H9 (cell line): ENCODE measurements at regions not wholly inside any gene's neighbourhood (a gene's known extent, or its start where the extent isn't known, plus 50 kb on each side); places are given as distances from the start of the nearest gene placed in this dataset.

ENCODE experiments used
- DNase-seq: peaks from one replicate; pipeline ENCODE4 v3.0.0-alpha.2; 2017
- H2AFZ ChIP-seq: one replicate; pipeline ENCODE4 v1.6.1; 2013; ENCODE audit warnings: mild to moderate bottlenecking, low read length, control low read depth, moderate library complexity
- H2AK5ac ChIP-seq: 2 replicates; pipeline ENCODE4 v1.6.1; 2013; ENCODE audit warnings: low read length, control low read depth, mixed read lengths; ENCODE audit not compliant: insufficient read length
- H2BK120ac ChIP-seq: one replicate; pipeline ENCODE4 v1.6.1; 2013; ENCODE audit warnings: low read depth, mild to moderate bottlenecking, low read length, control low read depth, inconsistent platforms; ENCODE audit not compliant: poor library complexity, severe bottlenecking
- H2BK12ac ChIP-seq: 2 replicates; pipeline ENCODE4 v1.6.1; 2013; ENCODE audit warnings: low read length, control low read depth, mixed read lengths, low read depth; ENCODE audit not compliant: insufficient read length
- H2BK15ac ChIP-seq: 2 replicates; pipeline ENCODE4 v1.6.1; 2013; ENCODE audit warnings: low read depth, low read length, control low read depth
- H2BK20ac ChIP-seq: one replicate; pipeline ENCODE4 v1.6.1; 2013; ENCODE audit warnings: low read depth, mild to moderate bottlenecking, low read length, control low read depth, inconsistent platforms; ENCODE audit not compliant: poor library complexity, severe bottlenecking
- H2BK5ac ChIP-seq: 2 replicates; pipeline ENCODE4 v1.6.1; 2013; ENCODE audit warnings: low read length, control low read depth, mixed read lengths; ENCODE audit not compliant: insufficient read length
- H3K14ac ChIP-seq: 2 replicates; pipeline ENCODE4 v1.6.1; 2013; ENCODE audit warnings: low read length, control low read depth; ENCODE audit not compliant: insufficient read depth
- H3K18ac ChIP-seq: 2 replicates; pipeline ENCODE4 v1.6.1; 2013; ENCODE audit warnings: low read depth, mild to moderate bottlenecking, mixed read lengths, low read length, control low read depth; ENCODE audit not compliant: insufficient read length
- H3K23ac ChIP-seq: 2 replicates; pipeline ENCODE4 v1.6.1; 2013; ENCODE audit warnings: low read length, control low read depth, mixed read lengths, low read depth; ENCODE audit not compliant: insufficient read length
- H3K23me2 ChIP-seq: 2 replicates; pipeline ENCODE4 v1.6.1; 2013; ENCODE audit warnings: low read depth, mild to moderate bottlenecking, mixed read lengths, low read length, control low read depth; ENCODE audit not compliant: insufficient read length, poor library complexity, severe bottlenecking
- H3K27ac ChIP-seq: 2 replicates; pipeline ENCODE4 v1.5.1; 2013; ENCODE audit warnings: low read length, control low read depth, mixed read lengths, low read depth; ENCODE audit not compliant: insufficient read length
- H3K27me3 ChIP-seq: 2 replicates; pipeline ENCODE4 v1.6.1; 2013; ENCODE audit warnings: low read length, control low read depth, inconsistent platforms; ENCODE audit not compliant: insufficient read depth
- H3K4ac ChIP-seq: 2 replicates; pipeline ENCODE4 v1.6.1; 2013; ENCODE audit warnings: low read depth, mild to moderate bottlenecking, control low read depth, inconsistent platforms, low read length, moderate library complexity
- H3K4me1 ChIP-seq: 2 replicates; pipeline ENCODE4 v1.6.1; 2013; ENCODE audit warnings: low read length, control low read depth, inconsistent platforms; ENCODE audit not compliant: insufficient read depth
- H3K4me2 ChIP-seq: 2 replicates; pipeline ENCODE4 v1.6.1; 2013; ENCODE audit warnings: low read length, control low read depth, mixed read lengths; ENCODE audit not compliant: insufficient read length, insufficient read depth
- H3K56ac ChIP-seq: 2 replicates; pipeline ENCODE4 v1.6.1; 2013; ENCODE audit warnings: low read depth, mild to moderate bottlenecking, mixed read lengths, low read length, control low read depth; ENCODE audit not compliant: insufficient read length
- H3K79me1 ChIP-seq: 2 replicates; pipeline ENCODE4 v1.6.1; 2013; ENCODE audit warnings: low read depth, mild to moderate bottlenecking, moderate library complexity, low read length, control low read depth, inconsistent platforms; ENCODE audit not compliant: insufficient read depth, poor library complexity, severe bottlenecking
- H3K79me2 ChIP-seq: 2 replicates; pipeline ENCODE4 v1.6.1; 2013; ENCODE audit warnings: low read length, control low read depth, inconsistent platforms; ENCODE audit not compliant: insufficient read depth
- H3K9ac ChIP-seq: 2 replicates; pipeline ENCODE4 v1.6.1; 2013; ENCODE audit warnings: low read length, control low read depth, mixed read lengths; ENCODE audit not compliant: insufficient read length; ENCODE audit errors: extremely low read depth
- H3K9me3 ChIP-seq: one replicate; pipeline ENCODE4 v1.6.1; 2013; ENCODE audit warnings: low read depth, low read length, inconsistent platforms; ENCODE audit not compliant: control insufficient read depth
- H3T11ph ChIP-seq: one replicate; pipeline ENCODE4 v1.6.1; 2013; ENCODE audit warnings: mild to moderate bottlenecking, low read length, control low read depth, inconsistent platforms
- H4K20me1 ChIP-seq: one replicate; pipeline ENCODE4 v1.6.1; 2013; ENCODE audit not compliant: control insufficient read depth, insufficient read length, insufficient read depth
- H4K5ac ChIP-seq: 2 replicates; pipeline ENCODE4 v1.6.1; 2013; ENCODE audit warnings: low read depth, mild to moderate bottlenecking, mixed read lengths, low read length, control low read depth; ENCODE audit not compliant: insufficient read length
- H4K8ac ChIP-seq: replicated peaks from 2 replicates; pipeline ENCODE4 v1.6.1; 2013; ENCODE audit warnings: low read length, control low read depth, mixed read lengths, low read depth; ENCODE audit not compliant: insufficient read length
- H4K91ac ChIP-seq: 2 replicates; pipeline ENCODE4 v1.6.1; 2013; ENCODE audit warnings: low read depth, mild to moderate bottlenecking, moderate library complexity, mixed read lengths, low read length, control low read depth; ENCODE audit not compliant: insufficient read length
- H3K27ac Mint-ChIP-seq, 3 experiments: 2 replicates in 2 of 3; 3 replicates in 1 of 3; pipeline ENCODE4 v1.8.0; 2020 to 2021; ENCODE audit warnings: mixed read lengths in 3 of 3, mild to moderate bottlenecking in 1 of 3, moderate library complexity in 1 of 3
- H3K27me3 Mint-ChIP-seq: 2 replicates; pipeline ENCODE4 v1.8.0; 2021; ENCODE audit warnings: low read depth, mild to moderate bottlenecking, moderate library complexity, mixed read lengths
- H3K36me3 Mint-ChIP-seq, 3 experiments: 2 replicates in 2 of 3; 3 replicates in 1 of 3; pipeline ENCODE4 v1.8.0; 2020 to 2021; ENCODE audit warnings: low read depth in 3 of 3, mixed read lengths in 3 of 3; ENCODE audit not compliant: insufficient read depth in 1 of 3
- H3K4me1 Mint-ChIP-seq, 2 experiments: 2 replicates each; pipeline ENCODE4 v1.8.0; 2020; ENCODE audit warnings: mixed read lengths in 2 of 2
- H3K4me3 Mint-ChIP-seq, 2 experiments: 2 replicates in 1 of 2; 3 replicates in 1 of 2; pipeline ENCODE4 v1.8.0; 2020 to 2021; ENCODE audit warnings: mild to moderate bottlenecking in 2 of 2, mixed read lengths in 2 of 2, moderate library complexity in 1 of 2
- H3K9me3 Mint-ChIP-seq, 2 experiments: 2 replicates in 1 of 2; 3 replicates in 1 of 2; pipeline ENCODE4 v1.8.0; 2020; ENCODE audit warnings: mild to moderate bottlenecking in 2 of 2, mixed read lengths in 2 of 2, moderate library complexity in 1 of 2
- CTCF ChIP-seq: fragments of 200-600 bp; sonication (generic); conservative IDR thresholded peaks from 3 replicates; pipeline ENCODE4 v1.8.0; 2021; ENCODE audit warnings: antibody characterized with exemption, mild to moderate bottlenecking
- WGBS: extraction: QIAGEN DNeasy Blood & Tissue Kit; methylation state at CpG from one replicate; pipeline ENCODE4 v1.1.7; 2013; ENCODE audit warnings: missing lambda C conversion rate, low lambda C conversion rate, mixed read lengths; ENCODE audit not compliant: insufficient read length; ENCODE audit errors: extremely low coverage; 5-methylcytosine and 5-hydroxymethylcytosine counted together

- no peak overlapping the region for H3K27ac Mint-ChIP-seq
- no peaks in the 10 kb centered on the region for H3K27me3 Mint-ChIP-seq
- Histone ChIP-seq H2BK15ac (no peak overlapping the region), H4K20me1 (no peaks in the 10 kb centered on the region), H3K56ac (no peak overlapping the region), H2AK5ac (no peak overlapping the region), H2BK120ac (no peak overlapping the region), H3K27me3 (no peaks in the 10 kb centered on the region), H4K91ac (no peak overlapping the region), H3K9me3 (peaks cover 6% of the 10 kb centered on the region), H2BK12ac (no peak overlapping the region), H2BK20ac (no peak overlapping the region), H3K4me2 (no peak overlapping the region), H3K23ac (no peak overlapping the region), H4K8ac (no peak overlapping the region), H3K79me1 (peaks cover 5% of the 10 kb centered on the region), H3K27ac (no peak overlapping the region), H3K23me2 (no peaks in the 10 kb centered on the region), H2BK5ac (no peak overlapping the region), H3K18ac (no peak overlapping the region), H3T11ph (no peak overlapping the region), H2AFZ (no peak overlapping the region), H4K5ac (no peak overlapping the region), H3K4me1 (peaks cover 4% of the 10 kb centered on the region; the same call in 1 of the 2 replicates), H3K14ac (no peak overlapping the region), H3K4ac (no peak overlapping the region), H3K79me2 (no peaks in the 10 kb centered on the region), H3K9ac (no peak overlapping the region)
- no CpG with 5 or more reads among the region's 3 CpGs for WGBS
- DNase-seq: no peak
- H3K9me3 Mint-ChIP-seq: peaks cover 6 to 20% of the 10 kb centered on the region in 2 experiments
- H3K4me1 Mint-ChIP-seq: peaks cover 22 to 29% of the 10 kb centered on the region in 2 experiments
- H3K36me3 Mint-ChIP-seq: peaks cover 9 to 25% (median 18%) of the 10 kb centered on the region in 3 experiments
- TF ChIP-seq CTCF: no peak
- H3K4me3 Mint-ChIP-seq: no peak overlapping the region
These were observed 510.6 kb downstream of the XIRP2 start for GRCh38 chr2:167398873-167399272.
